ENCODE measurements at regions not wholly inside any gene's neighbourhood (a gene's known extent, or its start where the extent isn't known, plus 50 kb on each side); places are given as distances from the start of the nearest gene placed in this dataset.

DNA sequence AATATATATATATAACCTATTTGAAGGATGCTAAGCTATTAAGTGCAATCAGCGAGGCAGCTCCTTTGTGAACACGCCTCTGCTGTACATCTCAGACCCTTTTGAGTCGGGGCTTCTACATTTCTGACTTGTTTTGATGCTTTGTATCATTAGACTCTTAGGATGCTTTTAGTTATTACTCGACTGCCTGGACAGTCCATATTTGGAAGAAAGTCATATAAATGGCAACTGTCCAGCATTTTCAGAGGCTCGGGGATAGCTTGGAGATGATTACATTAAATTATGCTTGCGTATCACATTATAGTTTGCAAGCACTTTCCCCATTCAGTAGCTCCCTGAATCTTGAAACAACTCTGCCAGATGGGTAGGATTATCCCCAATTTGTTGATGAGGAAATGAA lies 257.9 kb downstream of the PTEN start:
- TF ChIP-seq POLR2A (IDR thresholded peaks at IDR 0.05) (no peak), CTCF (IDR thresholded peaks at IDR 0.05) (no peak), EP300 (IDR thresholded peaks at IDR 0.05; ENCODE audit: low read depth) (no peak), POLR2AphosphoS5 (IDR thresholded peaks at IDR 0.05) (no peak)

All from transverse colon (tissue), 4 donors.